ENCODE measurements at regions not wholly inside any gene's neighbourhood (a gene's known extent, or its start where the extent isn't known, plus 50 kb on each side); places are given as distances from the start of the nearest gene placed in this dataset.
"Not testable (repeated sequence)": the region's sequence is repeated elsewhere in the genome, so short reads cannot be mapped to it uniquely, and the experiment has no call there.

GRCh38 chr18:14999085-14999975, 251.4 kb downstream of the ANKRD30B start:
- intact Hi-C loops (cut with DNase I, micrococcal nuclease), result no loop called here
- TF ChIP-seq CTCF (IDR thresholded peaks at IDR 0.05), result no peak
- no peaks in the 10 kb centered on the region for H3K4me1 ChIP-seq (ENCODE audit: low read depth)
- H3K36me3 ChIP-seq (ENCODE audit: low read depth), result no peaks in the 10 kb centered on the region
- H3K4me3 ChIP-seq, result no peak overlapping the region
- DNase-seq (peak in 2 of 3 donors; percentile 6 to 64), ATAC-seq (no peak)
- peaks cover 7% of the 10 kb centered on the region for H3K9me3 ChIP-seq

- H3K36me3 ChIP-seq (ENCODE audit: low read depth); intact Hi-C loops (cut with DNase I, micrococcal nuclease); H3K4me3 ChIP-seq; H3K4me1 ChIP-seq (ENCODE audit: low read depth); H3K9me3 ChIP-seq: not testable (repeated sequence)
- ATAC-seq (peak; percentile 18), DNase-seq (peak in 2 of 3 donors; percentile 16 to 57)
Measured at GRCh38 chr18:15000119-15001037, 252.4 kb downstream of the ANKRD30B start.

- ATAC-seq; DNase-seq; H3K9me3 ChIP-seq; H3K4me3 ChIP-seq; H3K4me1 ChIP-seq (ENCODE audit: low read depth); intact Hi-C loops (cut with DNase I, micrococcal nuclease); H3K36me3 ChIP-seq (ENCODE audit: low read depth): not testable (repeated sequence)
Measured at GRCh38 chr18:15001038-15001794, 253.2 kb downstream of the ANKRD30B start.

GRCh38 chr18:15001795-15002107, 253.8 kb downstream of the ANKRD30B start:
- ATAC-seq; H3K36me3 ChIP-seq (ENCODE audit: low read depth); H3K9me3 ChIP-seq; intact Hi-C loops (cut with DNase I, micrococcal nuclease); H3K4me3 ChIP-seq; H3K4me1 ChIP-seq (ENCODE audit: low read depth); DNase-seq: not testable (repeated sequence)

GRCh38 chr18:15002765-15003164, 254.8 kb downstream of the ANKRD30B start:
- ATAC-seq, result peak; percentile 62
- intact Hi-C loops (cut with DNase I, micrococcal nuclease); H3K4me3 ChIP-seq; H3K9me3 ChIP-seq; DNase-seq; H3K4me1 ChIP-seq (ENCODE audit: low read depth); H3K36me3 ChIP-seq (ENCODE audit: low read depth): not testable (repeated sequence)

GRCh38 chr18:15003231-15003630, 255.3 kb downstream of the ANKRD30B start:
- intact Hi-C loops (cut with DNase I, micrococcal nuclease), result not testable (repeated sequence)

GRCh38 chr18:15003636-15004269, 255.8 kb downstream of the ANKRD30B start:
- H3K4me1 ChIP-seq (ENCODE audit: low read depth); H3K4me3 ChIP-seq; H3K36me3 ChIP-seq (ENCODE audit: low read depth); H3K9me3 ChIP-seq; DNase-seq; ATAC-seq; intact Hi-C loops (cut with DNase I, micrococcal nuclease): not testable (repeated sequence)

More at GRCh38 chr18:15003231-15003630, 255.3 kb downstream of the ANKRD30B start:
- not testable (repeated sequence) for DNase-seq; H3K4me3 ChIP-seq; H3K9me3 ChIP-seq; H3K4me1 ChIP-seq (ENCODE audit: low read depth); H3K36me3 ChIP-seq (ENCODE audit: low read depth)
- ATAC-seq, result peak; percentile 34

GRCh38 chr18:15004270-15004973, 256.4 kb downstream of the ANKRD30B start:
- H3K9me3 ChIP-seq; DNase-seq; intact Hi-C loops (cut with DNase I, micrococcal nuclease); ATAC-seq; H3K4me1 ChIP-seq (ENCODE audit: low read depth); H3K36me3 ChIP-seq (ENCODE audit: low read depth); H3K4me3 ChIP-seq: not testable (repeated sequence)

All from mucosa of descending colon (tissue), 3 donors.